ENCODE measurements at regions not wholly inside any gene's neighbourhood (a gene's known extent, or its start where the extent isn't known, plus 50 kb on each side); places are given as distances from the start of the nearest gene placed in this dataset.

- TF ChIP-seq CTCF (IDR thresholded peaks at IDR 0.05), result no peak
- TF ChIP-seq POLR2A (IDR thresholded peaks at IDR 0.05), result no peak
These were observed 202.7 kb upstream of the PIK3R1 start for GRCh38 chr5:68012831-68013230.
